SK-N-SH treated with all-trans-retinoic acid at 6 μM for 48 hours (cell line): ENCODE measurements at regions not wholly inside any gene's neighbourhood (a gene's known extent, or its start where the extent isn't known, plus 50 kb on each side); places are given as distances from the start of the nearest gene placed in this dataset.

Experiments used
- ARNTL ChIP-seq: fragments of 450-650 bp; formaldehyde crosslinking; IDR thresholded peaks from 2 replicates; pipeline ENCODE4 v1.5.0; 2020; ENCODE audit warnings: low read depth, mild to moderate bottlenecking, moderate library complexity, borderline replicate concordance
- CSDC2 ChIP-seq: fragments of 250-450 bp; sonication (Bioruptor Pico); IDR thresholded peaks from 2 replicates; pipeline ENCODE4 v1.5.0; 2020; ENCODE audit warnings: mild to moderate bottlenecking, moderate library complexity
- SNAI2 ChIP-seq: fragments of 250-450 bp; sonication (Bioruptor Pico); IDR thresholded peaks from 2 replicates; pipeline ENCODE4 v1.5.0; 2020; ENCODE audit warnings: mild to moderate bottlenecking, moderate library complexity
- TCF4 ChIP-seq: fragments of 250-450 bp; sonication (Bioruptor Pico); IDR thresholded peaks from 2 replicates; pipeline ENCODE4 v1.8.0; 2021; ENCODE audit warnings: mild to moderate bottlenecking, moderate library complexity, borderline replicate concordance
- ZFP3 ChIP-seq: fragments of 250-450 bp; sonication (Bioruptor Pico); IDR thresholded peaks from 2 replicates; pipeline ENCODE4 v1.5.0; 2020; ENCODE audit warnings: mild to moderate bottlenecking, moderate library complexity
- ZFP30 ChIP-seq: fragments of 450-650 bp; formaldehyde crosslinking; IDR thresholded peaks from 2 replicates; pipeline ENCODE4 v1.5.0; 2022; ENCODE audit warnings: mild to moderate bottlenecking, moderate library complexity
- ZNF565 ChIP-seq: fragments of 450-650 bp; formaldehyde crosslinking; conservative IDR thresholded peaks from 2 replicates; pipeline ENCODE4 v1.5.0; 2020; ENCODE audit warnings: low read depth, mild to moderate bottlenecking, moderate library complexity
- ZNF70 ChIP-seq: fragments of 450-650 bp; formaldehyde crosslinking; IDR thresholded peaks from 2 replicates; pipeline ENCODE4 v1.5.0; 2020; ENCODE audit warnings: mild to moderate bottlenecking, moderate library complexity
- TF ChIP-seq, protein P1 (sequence below): fragments of 250-450 bp; sonication (Bioruptor Pico); IDR thresholded peaks from 2 replicates; pipeline ENCODE4 v1.8.0; 2020; ENCODE audit warnings: mild to moderate bottlenecking, moderate library complexity, borderline replicate concordance
- TF ChIP-seq, protein P2 (sequence below): fragments of 250-450 bp; sonication (Bioruptor Pico); IDR thresholded peaks from 2 replicates; pipeline ENCODE4 v1.5.1; 2021; ENCODE audit warnings: mild to moderate bottlenecking, moderate library complexity

DNA sequence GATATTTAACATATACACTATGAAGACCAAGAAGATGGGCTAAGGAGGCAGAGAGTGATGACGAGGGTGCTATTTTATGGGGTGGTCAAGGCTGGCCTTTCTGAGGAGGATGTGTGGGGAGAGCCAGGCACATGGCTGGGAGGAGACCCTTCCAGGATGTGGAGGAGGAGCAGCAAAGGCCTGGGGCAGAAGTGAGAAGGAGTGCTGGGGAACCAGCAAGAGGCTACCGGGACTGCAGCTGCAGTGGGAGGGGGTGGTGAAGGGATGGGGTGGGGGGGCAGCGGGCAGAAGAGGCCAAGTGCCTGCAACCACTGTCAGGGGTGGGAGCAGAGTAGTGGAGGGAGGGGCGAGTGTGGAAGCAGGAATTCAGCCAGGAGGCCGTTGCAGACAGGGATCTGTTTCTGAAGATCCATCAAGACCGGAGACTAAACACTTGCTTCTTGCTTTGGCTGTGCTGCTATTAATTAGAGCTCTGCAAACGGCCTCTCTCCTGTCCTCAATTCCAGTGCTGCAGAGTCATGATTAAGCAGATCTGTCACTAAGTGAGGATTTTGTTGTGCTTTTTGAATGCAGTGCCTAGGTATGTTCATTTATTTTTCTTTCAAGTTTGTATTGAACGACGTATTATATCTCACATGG, 89.9 kb downstream of the IER5 start:
- no peak for TF ChIP-seq TCF4 (CRISPR knock-in tag)
- TF ChIP-seq, protein P1, sequence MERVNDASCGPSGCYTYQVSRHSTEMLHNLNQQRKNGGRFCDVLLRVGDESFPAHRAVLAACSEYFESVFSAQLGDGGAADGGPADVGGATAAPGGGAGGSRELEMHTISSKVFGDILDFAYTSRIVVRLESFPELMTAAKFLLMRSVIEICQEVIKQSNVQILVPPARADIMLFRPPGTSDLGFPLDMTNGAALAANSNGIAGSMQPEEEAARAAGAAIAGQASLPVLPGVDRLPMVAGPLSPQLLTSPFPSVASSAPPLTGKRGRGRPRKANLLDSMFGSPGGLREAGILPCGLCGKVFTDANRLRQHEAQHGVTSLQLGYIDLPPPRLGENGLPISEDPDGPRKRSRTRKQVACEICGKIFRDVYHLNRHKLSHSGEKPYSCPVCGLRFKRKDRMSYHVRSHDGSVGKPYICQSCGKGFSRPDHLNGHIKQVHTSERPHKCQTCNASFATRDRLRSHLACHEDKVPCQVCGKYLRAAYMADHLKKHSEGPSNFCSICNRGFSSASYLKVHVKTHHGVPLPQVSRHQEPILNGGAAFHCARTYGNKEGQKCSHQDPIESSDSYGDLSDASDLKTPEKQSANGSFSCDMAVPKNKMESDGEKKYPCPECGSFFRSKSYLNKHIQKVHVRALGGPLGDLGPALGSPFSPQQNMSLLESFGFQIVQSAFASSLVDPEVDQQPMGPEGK (CRISPR knock-in tag), result no peak
- TF ChIP-seq CSDC2 (CRISPR knock-in tag), result no peak
- TF ChIP-seq, protein P2, sequence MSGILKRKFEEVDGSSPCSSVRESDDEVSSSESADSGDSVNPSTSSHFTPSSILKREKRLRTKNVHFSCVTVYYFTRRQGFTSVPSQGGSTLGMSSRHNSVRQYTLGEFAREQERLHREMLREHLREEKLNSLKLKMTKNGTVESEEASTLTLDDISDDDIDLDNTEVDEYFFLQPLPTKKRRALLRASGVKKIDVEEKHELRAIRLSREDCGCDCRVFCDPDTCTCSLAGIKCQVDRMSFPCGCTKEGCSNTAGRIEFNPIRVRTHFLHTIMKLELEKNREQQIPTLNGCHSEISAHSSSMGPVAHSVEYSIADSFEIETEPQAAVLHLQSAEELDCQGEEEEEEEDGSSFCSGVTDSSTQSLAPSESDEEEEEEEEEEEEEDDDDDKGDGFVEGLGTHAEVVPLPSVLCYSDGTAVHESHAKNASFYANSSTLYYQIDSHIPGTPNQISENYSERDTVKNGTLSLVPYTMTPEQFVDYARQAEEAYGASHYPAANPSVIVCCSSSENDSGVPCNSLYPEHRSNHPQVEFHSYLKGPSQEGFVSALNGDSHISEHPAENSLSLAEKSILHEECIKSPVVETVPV (CRISPR knock-in tag), result no peak
- TF ChIP-seq ZFP30 (CRISPR knock-in tag), result no peak
- no peak for TF ChIP-seq SNAI2 (CRISPR knock-in tag)
- no peak for TF ChIP-seq ZFP3 (CRISPR knock-in tag)
- no peak for TF ChIP-seq ARNTL (CRISPR knock-in tag)
- no peak for TF ChIP-seq ZNF70 (CRISPR knock-in tag)
- TF ChIP-seq ZNF565 (CRISPR knock-in tag), result no peak
